Non-pigmented ciliary epithelial cell (primary cell): ENCODE measurements at regions not wholly inside any gene's neighbourhood (a gene's known extent, or its start where the extent isn't known, plus 50 kb on each side); places are given as distances from the start of the nearest gene placed in this dataset.
"Not testable (repeated sequence)": the region's sequence is repeated elsewhere in the genome, so short reads cannot be mapped to it uniquely, and the experiment has no call there.

ENCODE experiments used
- DNase-seq: peaks from one replicate; pipeline ENCODE4 v3.0.0-alpha.2; 2010; ENCODE audit warnings: low read depth

GRCh38 chr11:82047200-82047599 lies 686.5 kb downstream of the FAM181B start:
- DNase-seq = no peak

GRCh38 chr11:82046778-82047177 lies 686.9 kb downstream of the FAM181B start:
- no peak for DNase-seq

GRCh38 chr11:82045748-82046457 lies 687.8 kb downstream of the FAM181B start:
- no peak for DNase-seq

- no peak for DNase-seq
Observed at GRCh38 chr11:82043316-82043715, 690.3 kb downstream of the FAM181B start.

- no peak for DNase-seq
Observed at GRCh38 chr11:82041764-82042163, 691.9 kb downstream of the FAM181B start.

GRCh38 chr11:82038154-82038553 lies 695.5 kb downstream of the FAM181B start:
- no peak for DNase-seq

GRCh38 chr11:82034527-82034926 lies 699.1 kb downstream of the FAM181B start:
- no peak for DNase-seq

- DNase-seq = not testable (repeated sequence)
Observed at GRCh38 chr11:82027335-82027734, 706.3 kb downstream of the FAM181B start.

- DNase-seq = no peak
Observed at GRCh38 chr11:82024760-82025159, 708.9 kb downstream of the FAM181B start.

GRCh38 chr11:82012276-82012675 lies 721.4 kb downstream of the FAM181B start:
- DNase-seq = no peak

GRCh38 chr11:82009133-82009532 lies 724.5 kb downstream of the FAM181B start:
- no peak for DNase-seq

- no peak for DNase-seq
Observed at GRCh38 chr11:82007521-82007920, 726.1 kb downstream of the FAM181B start.

- no peak for DNase-seq
Observed at GRCh38 chr11:82004537-82005213, 729.0 kb downstream of the FAM181B start.

- no peak for DNase-seq
Observed at GRCh38 chr11:82003671-82004515, 729.8 kb downstream of the FAM181B start.

- no peak for DNase-seq
Observed at GRCh38 chr11:82003024-82003423, 730.6 kb downstream of the FAM181B start.

GRCh38 chr11:81995889-81996288 lies 737.8 kb downstream of the FAM181B start:
- no peak for DNase-seq

- no peak for DNase-seq
Observed at GRCh38 chr11:81993755-81994154, 739.9 kb downstream of the FAM181B start.

GRCh38 chr11:81990659-81991443 lies 742.8 kb downstream of the FAM181B start:
- no peak for DNase-seq

GRCh38 chr11:81989093-81989492 lies 744.6 kb downstream of the FAM181B start:
- no peak for DNase-seq

GRCh38 chr11:81987829-81988472 lies 745.7 kb downstream of the FAM181B start:
- peak; percentile 8 for DNase-seq

GRCh38 chr11:81986556-81987161 lies 747.0 kb downstream of the FAM181B start:
- no peak for DNase-seq
